ENCODE measurements at regions not wholly inside any gene's neighbourhood (a gene's known extent, or its start where the extent isn't known, plus 50 kb on each side); places are given as distances from the start of the nearest gene placed in this dataset.

- H3K4me3 ChIP-seq (ENCODE audit: low read length in 3 of 3): no peak overlapping the region
- H3K36me3 ChIP-seq (ENCODE audit: control insufficient read depth in 3 of 3, insufficient read depth in 3 of 3, low read length in 3 of 3): no peaks in the 10 kb centered on the region
- H3K9ac ChIP-seq (ENCODE audit: low read depth in 1 of 3, low read length in 3 of 3): no peak overlapping the region
- no peak overlapping the region for H3K27ac ChIP-seq (ENCODE audit: low read depth, low read length)
- H3K9me3 ChIP-seq (ENCODE audit: control insufficient read depth in 3 of 3, low read length in 3 of 3): no peaks in the 10 kb centered on the region
- H3K4me1 ChIP-seq (ENCODE audit: control insufficient read depth in 3 of 3, insufficient read depth in 3 of 3, low read length in 3 of 3): peaks cover 2 to 8% (median 3%) of the 10 kb centered on the region in 3 donors
- H3K27me3 ChIP-seq (ENCODE audit: control insufficient read depth in 3 of 3, insufficient read depth in 3 of 3, low read length in 3 of 3): no peaks in the 10 kb centered on the region
Observed at GRCh38 chr2:53437371-53437770, 330.2 kb upstream of the CHAC2 start.

DNA sequence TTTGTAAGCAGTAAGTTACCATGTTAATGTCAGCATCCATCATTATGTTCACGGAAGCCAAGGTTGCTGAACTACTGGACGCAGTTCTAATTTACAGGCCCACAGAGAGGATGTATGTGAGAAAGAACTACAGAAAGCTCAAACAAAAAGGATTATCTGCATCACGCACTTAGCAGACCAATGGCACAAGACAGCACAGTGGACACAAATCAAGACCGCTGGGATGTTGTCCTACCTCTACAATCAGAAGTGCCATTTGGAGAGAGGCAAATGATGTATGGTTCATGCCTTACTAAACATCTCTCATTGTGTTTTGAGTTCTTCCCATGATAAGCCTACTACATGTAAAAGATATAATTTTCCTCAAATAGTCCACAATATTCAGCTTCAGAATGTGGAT is 330.7 kb upstream of the CHAC2 start:
- no peak overlapping the region for H3K27ac ChIP-seq (ENCODE audit: low read depth, low read length)
- no peak overlapping the region for H3K4me3 ChIP-seq (ENCODE audit: low read length in 3 of 3)
- no peaks in the 10 kb centered on the region for H3K36me3 ChIP-seq (ENCODE audit: control insufficient read depth in 3 of 3, insufficient read depth in 3 of 3, low read length in 3 of 3)
- H3K4me1 ChIP-seq (ENCODE audit: control insufficient read depth in 3 of 3, insufficient read depth in 3 of 3, low read length in 3 of 3): peaks cover 2 to 8% (median 3%) of the 10 kb centered on the region in 3 donors
- no peaks in the 10 kb centered on the region for H3K27me3 ChIP-seq (ENCODE audit: control insufficient read depth in 3 of 3, insufficient read depth in 3 of 3, low read length in 3 of 3)
- H3K9ac ChIP-seq (ENCODE audit: low read depth in 1 of 3, low read length in 3 of 3): no peak overlapping the region
- no peaks in the 10 kb centered on the region for H3K9me3 ChIP-seq (ENCODE audit: control insufficient read depth in 3 of 3, low read length in 3 of 3)

DNA sequence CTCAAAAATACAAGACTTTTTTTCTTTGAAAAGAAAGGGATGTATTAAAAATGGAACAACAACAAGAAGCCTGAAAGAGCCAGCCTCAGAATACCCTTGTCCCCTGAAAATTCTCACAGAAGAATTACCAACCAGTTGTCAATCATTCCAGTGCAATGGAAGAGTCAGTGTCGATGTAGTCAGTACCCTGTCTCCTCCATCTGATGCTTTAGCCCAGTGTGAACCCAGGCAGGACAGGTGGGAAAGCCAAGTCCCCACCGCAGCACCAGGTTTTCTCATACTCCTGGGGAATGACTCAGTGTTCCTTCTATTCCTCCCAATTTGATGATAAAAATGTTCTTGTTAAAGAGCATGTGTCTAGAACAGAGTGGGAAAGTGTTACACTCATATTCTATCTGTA is 332.0 kb upstream of the CHAC2 start:
- H3K4me3 ChIP-seq (ENCODE audit: low read length in 3 of 3): no peak overlapping the region
- H3K9me3 ChIP-seq (ENCODE audit: control insufficient read depth in 3 of 3, low read length in 3 of 3): no peaks in the 10 kb centered on the region
- H3K36me3 ChIP-seq (ENCODE audit: control insufficient read depth in 3 of 3, insufficient read depth in 3 of 3, low read length in 3 of 3): no peaks in the 10 kb centered on the region
- H3K4me1 ChIP-seq (ENCODE audit: control insufficient read depth in 3 of 3, insufficient read depth in 3 of 3, low read length in 3 of 3): peaks cover 2 to 8% (median 3%) of the 10 kb centered on the region in 3 donors
- no peak overlapping the region for H3K27ac ChIP-seq (ENCODE audit: low read depth, low read length)
- no peaks in the 10 kb centered on the region for H3K27me3 ChIP-seq (ENCODE audit: control insufficient read depth in 3 of 3, insufficient read depth in 3 of 3, low read length in 3 of 3)
- H3K9ac ChIP-seq (ENCODE audit: low read depth in 1 of 3, low read length in 3 of 3): no peak overlapping the region

DNA sequence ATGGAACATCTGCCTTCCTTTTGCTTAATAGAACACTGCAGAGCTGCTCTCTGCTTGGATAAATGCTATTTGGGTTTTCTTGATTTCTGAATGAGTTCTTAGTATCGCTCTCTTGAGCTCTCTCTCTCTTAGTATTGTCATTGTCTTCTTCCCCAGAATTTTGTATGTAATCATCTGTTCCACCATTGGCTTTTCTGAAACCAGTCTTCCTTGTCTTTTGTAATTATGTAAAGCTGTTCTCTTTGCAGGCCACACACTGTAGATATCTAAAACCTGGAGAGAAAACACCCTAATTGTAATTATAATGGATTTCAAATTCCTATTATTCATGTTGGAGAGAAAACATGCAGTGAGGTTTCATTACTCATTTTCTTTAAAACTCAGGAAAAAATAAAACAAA is 333.1 kb upstream of the CHAC2 start:
- no peak overlapping the region for H3K9ac ChIP-seq (ENCODE audit: low read depth in 1 of 3, low read length in 3 of 3)
- no peaks in the 10 kb centered on the region for H3K27me3 ChIP-seq (ENCODE audit: control insufficient read depth in 3 of 3, insufficient read depth in 3 of 3, low read length in 3 of 3)
- H3K4me3 ChIP-seq (ENCODE audit: low read length in 3 of 3): no peak overlapping the region
- no peak overlapping the region for H3K27ac ChIP-seq (ENCODE audit: low read depth, low read length)
- H3K9me3 ChIP-seq (ENCODE audit: control insufficient read depth in 3 of 3, low read length in 3 of 3): no peaks in the 10 kb centered on the region
- H3K4me1 ChIP-seq (ENCODE audit: control insufficient read depth in 3 of 3, insufficient read depth in 3 of 3, low read length in 3 of 3): peaks cover 2 to 8% (median 3%) of the 10 kb centered on the region in 3 donors
- no peaks in the 10 kb centered on the region for H3K36me3 ChIP-seq (ENCODE audit: control insufficient read depth in 3 of 3, insufficient read depth in 3 of 3, low read length in 3 of 3)

- Histone ChIP-seq H3K27me3 (ENCODE audit: control insufficient read depth in 3 of 3, insufficient read depth in 3 of 3, low read length in 3 of 3) (peaks cover 0 to 2% (median 0%) of the 10 kb centered on the region in 3 donors), H3K27ac (ENCODE audit: low read depth, low read length) (no peak overlapping the region), H3K36me3 (ENCODE audit: control insufficient read depth in 3 of 3, insufficient read depth in 3 of 3, low read length in 3 of 3) (no peaks in the 10 kb centered on the region), H3K4me1 (ENCODE audit: control insufficient read depth in 3 of 3, insufficient read depth in 3 of 3, low read length in 3 of 3) (peaks cover 0 to 1% (median 1%) of the 10 kb centered on the region in 3 donors), H3K9ac (ENCODE audit: low read depth in 1 of 3, low read length in 3 of 3) (no peak overlapping the region), H3K9me3 (ENCODE audit: control insufficient read depth in 3 of 3, low read length in 3 of 3) (no peaks in the 10 kb centered on the region), H3K4me3 (ENCODE audit: low read length in 3 of 3) (no peak overlapping the region)
Observed at GRCh38 chr2:53432936-53433335, 334.7 kb upstream of the CHAC2 start.

- H3K27me3 ChIP-seq (ENCODE audit: control insufficient read depth in 3 of 3, insufficient read depth in 3 of 3, low read length in 3 of 3): peaks cover 0 to 2% (median 0%) of the 10 kb centered on the region in 3 donors
- no peaks in the 10 kb centered on the region for H3K9me3 ChIP-seq (ENCODE audit: control insufficient read depth in 3 of 3, low read length in 3 of 3)
- H3K9ac ChIP-seq (ENCODE audit: low read depth in 1 of 3, low read length in 3 of 3): no peak overlapping the region
- H3K4me1 ChIP-seq (ENCODE audit: control insufficient read depth in 3 of 3, insufficient read depth in 3 of 3, low read length in 3 of 3): no peaks in the 10 kb centered on the region
- H3K27ac ChIP-seq (ENCODE audit: low read depth, low read length): no peak overlapping the region
- no peaks in the 10 kb centered on the region for H3K36me3 ChIP-seq (ENCODE audit: control insufficient read depth in 3 of 3, insufficient read depth in 3 of 3, low read length in 3 of 3)
- H3K4me3 ChIP-seq (ENCODE audit: low read length in 3 of 3): no peak overlapping the region
Observed at GRCh38 chr2:53429901-53430300, 337.7 kb upstream of the CHAC2 start.

DNA sequence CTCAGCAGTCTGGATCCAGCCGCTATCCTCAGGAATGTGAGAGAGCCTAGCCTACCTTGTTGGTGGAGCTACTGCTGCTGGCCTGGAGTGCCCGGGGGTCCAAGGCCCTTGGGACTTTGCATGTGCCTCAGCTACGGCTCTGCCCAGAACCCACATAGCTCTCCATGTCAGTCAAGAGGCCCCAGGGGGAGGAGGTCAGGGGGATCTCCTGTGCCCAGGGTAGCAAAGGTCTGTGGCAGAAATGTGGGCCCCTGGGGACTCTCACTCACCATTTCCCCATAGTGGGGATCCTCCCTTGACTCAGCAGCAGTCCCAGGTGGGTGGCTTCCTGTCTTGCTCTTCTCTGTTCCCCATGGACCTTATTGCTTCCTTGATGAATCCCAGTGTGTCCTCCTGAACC is 342.7 kb upstream of the CHAC2 start:
- H3K27ac ChIP-seq (ENCODE audit: low read depth, low read length): no peak overlapping the region
- H3K9ac ChIP-seq (ENCODE audit: low read depth in 1 of 3, low read length in 3 of 3): no peak overlapping the region
- no peak overlapping the region for H3K4me3 ChIP-seq (ENCODE audit: low read length in 3 of 3)
- H3K36me3 ChIP-seq (ENCODE audit: control insufficient read depth in 3 of 3, insufficient read depth in 3 of 3, low read length in 3 of 3): no peaks in the 10 kb centered on the region
- no peaks in the 10 kb centered on the region for H3K4me1 ChIP-seq (ENCODE audit: control insufficient read depth in 3 of 3, insufficient read depth in 3 of 3, low read length in 3 of 3)
- H3K27me3 ChIP-seq (ENCODE audit: control insufficient read depth in 3 of 3, insufficient read depth in 3 of 3, low read length in 3 of 3): peaks cover 0 to 2% (median 0%) of the 10 kb centered on the region in 3 donors
- no peaks in the 10 kb centered on the region for H3K9me3 ChIP-seq (ENCODE audit: control insufficient read depth in 3 of 3, low read length in 3 of 3)

- H3K27ac ChIP-seq (ENCODE audit: low read depth, low read length): no peak overlapping the region
- H3K9me3 ChIP-seq (ENCODE audit: control insufficient read depth in 3 of 3, low read length in 3 of 3): peaks cover 0 to 2% (median 0%) of the 10 kb centered on the region in 3 donors
- H3K9ac ChIP-seq (ENCODE audit: low read depth in 1 of 3, low read length in 3 of 3): no peak overlapping the region
- no peaks in the 10 kb centered on the region for H3K27me3 ChIP-seq (ENCODE audit: control insufficient read depth in 3 of 3, insufficient read depth in 3 of 3, low read length in 3 of 3)
- H3K36me3 ChIP-seq (ENCODE audit: control insufficient read depth in 3 of 3, insufficient read depth in 3 of 3, low read length in 3 of 3): no peaks in the 10 kb centered on the region
- no peaks in the 10 kb centered on the region for H3K4me1 ChIP-seq (ENCODE audit: control insufficient read depth in 3 of 3, insufficient read depth in 3 of 3, low read length in 3 of 3)
- H3K4me3 ChIP-seq (ENCODE audit: low read length in 3 of 3): no peak overlapping the region
Observed at GRCh38 chr2:53423465-53423864, 344.1 kb upstream of the CHAC2 start.

DNA sequence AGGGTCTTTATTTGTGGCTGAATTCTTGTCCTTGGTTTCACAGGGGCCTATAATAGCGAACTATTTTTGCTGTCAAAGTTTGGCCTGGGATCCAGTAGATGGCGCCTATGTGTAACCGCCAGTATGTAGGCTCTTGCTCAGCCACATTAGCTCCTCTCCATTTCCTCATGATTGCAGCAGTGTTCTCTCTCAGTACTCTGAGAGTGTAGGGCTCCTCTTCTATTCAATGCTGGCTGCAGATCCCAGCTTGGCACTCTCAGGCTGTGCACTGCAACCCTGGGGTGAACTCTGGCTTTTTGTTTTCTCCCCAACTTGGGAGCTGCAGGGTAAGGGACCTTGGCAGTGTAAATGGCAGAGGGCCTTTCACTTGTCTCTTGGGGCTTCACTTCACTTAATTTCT is 344.6 kb upstream of the CHAC2 start:
- peaks cover 0 to 2% (median 0%) of the 10 kb centered on the region in 3 donors for H3K9me3 ChIP-seq (ENCODE audit: control insufficient read depth in 3 of 3, low read length in 3 of 3)
- H3K27ac ChIP-seq (ENCODE audit: low read depth, low read length): no peak overlapping the region
- no peaks in the 10 kb centered on the region for H3K4me1 ChIP-seq (ENCODE audit: control insufficient read depth in 3 of 3, insufficient read depth in 3 of 3, low read length in 3 of 3)
- no peak overlapping the region for H3K4me3 ChIP-seq (ENCODE audit: low read length in 3 of 3)
- H3K9ac ChIP-seq (ENCODE audit: low read depth in 1 of 3, low read length in 3 of 3): no peak overlapping the region
- H3K27me3 ChIP-seq (ENCODE audit: control insufficient read depth in 3 of 3, insufficient read depth in 3 of 3, low read length in 3 of 3): no peaks in the 10 kb centered on the region
- H3K36me3 ChIP-seq (ENCODE audit: control insufficient read depth in 3 of 3, insufficient read depth in 3 of 3, low read length in 3 of 3): no peaks in the 10 kb centered on the region

- H3K4me1 ChIP-seq (ENCODE audit: control insufficient read depth in 3 of 3, insufficient read depth in 3 of 3, low read length in 3 of 3): no peaks in the 10 kb centered on the region
- no peak overlapping the region for H3K9ac ChIP-seq (ENCODE audit: low read depth in 1 of 3, low read length in 3 of 3)
- no peaks in the 10 kb centered on the region for H3K27me3 ChIP-seq (ENCODE audit: control insufficient read depth in 3 of 3, insufficient read depth in 3 of 3, low read length in 3 of 3)
- no peaks in the 10 kb centered on the region for H3K36me3 ChIP-seq (ENCODE audit: control insufficient read depth in 3 of 3, insufficient read depth in 3 of 3, low read length in 3 of 3)
- no peak overlapping the region for H3K27ac ChIP-seq (ENCODE audit: low read depth, low read length)
- peaks cover 0 to 2% (median 0%) of the 10 kb centered on the region in 3 donors for H3K9me3 ChIP-seq (ENCODE audit: control insufficient read depth in 3 of 3, low read length in 3 of 3)
- no peak overlapping the region for H3K4me3 ChIP-seq (ENCODE audit: low read length in 3 of 3)
Observed at GRCh38 chr2:53417385-53417784, 350.2 kb upstream of the CHAC2 start.
